ENCODE measurements at regions not wholly inside any gene's neighbourhood (a gene's known extent, or its start where the extent isn't known, plus 50 kb on each side); places are given as distances from the start of the nearest gene placed in this dataset.
A peak's percentile ranks its signal among the peaks of the same experiment; 100 is the strongest.
"Not testable (repeated sequence)": the region's sequence is repeated elsewhere in the genome, so short reads cannot be mapped to it uniquely, and the experiment has no call there.

- not testable (repeated sequence) for DNase-seq (ENCODE audit: low spot score)
Observed at GRCh38 chr15:101876031-101876430, 64.0 kb downstream of the OR4F15 start.

GRCh38 chr15:101877649-101878048 is 65.6 kb downstream of the OR4F15 start:
- DNase-seq (ENCODE audit: low spot score): not testable (repeated sequence)

- not testable (repeated sequence) for DNase-seq (ENCODE audit: low spot score)
Observed at GRCh38 chr15:101912349-101913287, 100.6 kb downstream of the OR4F15 start.

GRCh38 chr15:101924554-101924953 is 112.6 kb downstream of the OR4F15 start:
- DNase-seq (ENCODE audit: low spot score): not testable (repeated sequence)

- not testable (repeated sequence) for DNase-seq (ENCODE audit: low spot score)
Observed at GRCh38 chr15:101934506-101934905, 122.5 kb downstream of the OR4F15 start.

GRCh38 chr15:101937362-101937761 is 125.4 kb downstream of the OR4F15 start:
- DNase-seq (ENCODE audit: low spot score): not testable (repeated sequence)

- DNase-seq (ENCODE audit: low spot score): not testable (repeated sequence)
Observed at GRCh38 chr15:101938555-101938954, 126.6 kb downstream of the OR4F15 start.

GRCh38 chr15:101945896-101946295 is 133.9 kb downstream of the OR4F15 start:
- not testable (repeated sequence) for DNase-seq (ENCODE audit: low spot score)

- not testable (repeated sequence) for DNase-seq (ENCODE audit: low spot score)
Observed at GRCh38 chr15:101948491-101949010, 136.5 kb downstream of the OR4F15 start.

- not testable (repeated sequence) for DNase-seq (ENCODE audit: low spot score)
Observed at GRCh38 chr15:101949380-101950065, 137.5 kb downstream of the OR4F15 start.

GRCh38 chr15:101953993-101954392 is 142.0 kb downstream of the OR4F15 start:
- DNase-seq (ENCODE audit: low spot score): not testable (repeated sequence)

GRCh38 chr15:101955840-101956239 is 143.8 kb downstream of the OR4F15 start:
- not testable (repeated sequence) for DNase-seq (ENCODE audit: low spot score)

- peak; percentile 0 for DNase-seq (ENCODE audit: low spot score)
Observed at GRCh38 chr15:101958656-101959055, 146.7 kb downstream of the OR4F15 start.

- DNase-seq (ENCODE audit: low spot score): not testable (repeated sequence)
Observed at GRCh38 chr15:101961263-101961662, 149.3 kb downstream of the OR4F15 start.

GRCh38 chr15:101961765-101962164 is 149.8 kb downstream of the OR4F15 start:
- not testable (repeated sequence) for DNase-seq (ENCODE audit: low spot score)

- DNase-seq (ENCODE audit: low spot score): not testable (repeated sequence)
Observed at GRCh38 chr15:101963687-101964086, 151.7 kb downstream of the OR4F15 start.

GRCh38 chr15:101965353-101965752 is 153.4 kb downstream of the OR4F15 start:
- not testable (repeated sequence) for DNase-seq (ENCODE audit: low spot score)

- DNase-seq (ENCODE audit: low spot score): peak; percentile 0
Observed at GRCh38 chr15:101965860-101966259, 153.9 kb downstream of the OR4F15 start.

GRCh38 chr15:101967364-101967763 is 155.4 kb downstream of the OR4F15 start:
- not testable (repeated sequence) for DNase-seq (ENCODE audit: low spot score)

- not testable (repeated sequence) for DNase-seq (ENCODE audit: low spot score)
Observed at GRCh38 chr15:101970605-101971004, 158.6 kb downstream of the OR4F15 start.

- DNase-seq (ENCODE audit: low spot score): not testable (repeated sequence)
Observed at GRCh38 chr15:101977281-101977680, 165.3 kb downstream of the OR4F15 start.

- peak; percentile 0 for DNase-seq (ENCODE audit: low spot score)
Observed at GRCh38 chr15:101980206-101980910, 168.4 kb downstream of the OR4F15 start.

All from CD4-positive, alpha-beta T cell treated with Interleukin-6 at 100 ng/mL for 8 hours (primary cell).